ENCODE measurements at regions not wholly inside any gene's neighbourhood (a gene's known extent, or its start where the extent isn't known, plus 50 kb on each side); places are given as distances from the start of the nearest gene placed in this dataset.

DNA sequence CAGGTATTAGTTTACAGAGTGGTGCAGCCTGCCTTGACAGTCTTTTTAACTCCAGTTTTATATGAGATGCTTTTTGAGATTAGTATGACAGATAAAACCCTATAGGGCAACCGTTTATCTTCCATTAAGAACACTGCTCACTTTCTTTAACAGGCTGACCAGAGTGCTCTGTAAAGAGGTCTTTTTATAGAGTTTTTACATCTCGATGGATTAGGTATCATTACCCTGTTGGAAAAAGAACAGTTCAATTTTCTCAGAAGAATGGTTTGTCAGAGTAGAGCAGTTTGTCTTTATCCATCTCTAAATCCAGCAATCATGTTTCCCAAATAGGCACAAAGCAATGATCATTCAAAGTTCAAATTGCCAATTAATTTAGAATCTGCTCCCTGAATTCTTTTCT, 395.2 kb upstream of the ARGLU1 start:
- DNase-seq (ENCODE audit: low spot score) = no peak

- DNase-seq (ENCODE audit: low spot score) = no peak
These were observed 393.7 kb upstream of the ARGLU1 start for GRCh38 chr13:106961651-106962050.

GRCh38 chr13:106961216-106961615, 393.3 kb upstream of the ARGLU1 start:
- DNase-seq (ENCODE audit: low spot score) = no peak

GRCh38 chr13:106958621-106959048, 390.7 kb upstream of the ARGLU1 start:
- DNase-seq (ENCODE audit: low spot score) = no peak

DNA sequence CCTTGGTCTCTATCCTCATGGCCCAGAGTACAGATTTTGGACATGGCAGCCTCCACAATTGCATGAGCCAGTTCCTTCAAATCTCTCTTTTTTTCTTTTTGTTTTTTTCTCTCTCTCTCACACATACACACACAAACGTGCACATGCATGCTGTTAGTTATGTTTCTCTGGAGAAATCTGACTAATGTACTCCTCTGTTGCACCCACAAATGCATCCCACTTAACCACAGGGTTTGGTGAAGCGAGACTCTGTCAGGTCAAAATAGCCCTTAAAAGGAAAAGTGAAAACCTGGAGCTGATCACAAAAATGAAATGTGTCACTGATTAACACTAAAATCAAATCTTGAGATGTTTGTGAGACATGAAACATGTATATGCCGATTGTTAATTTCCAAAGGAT, 374.6 kb upstream of the ARGLU1 start:
- DNase-seq (ENCODE audit: low spot score) = no peak

GRCh38 chr13:106941779-106942178, 373.8 kb upstream of the ARGLU1 start:
- no peak for DNase-seq (ENCODE audit: low spot score)

- no peak for DNase-seq (ENCODE audit: low spot score)
These were observed 359.5 kb upstream of the ARGLU1 start for GRCh38 chr13:106927421-106927820.

- no peak for DNase-seq (ENCODE audit: low spot score)
These were observed 354.4 kb upstream of the ARGLU1 start for GRCh38 chr13:106922384-106922783.

DNA sequence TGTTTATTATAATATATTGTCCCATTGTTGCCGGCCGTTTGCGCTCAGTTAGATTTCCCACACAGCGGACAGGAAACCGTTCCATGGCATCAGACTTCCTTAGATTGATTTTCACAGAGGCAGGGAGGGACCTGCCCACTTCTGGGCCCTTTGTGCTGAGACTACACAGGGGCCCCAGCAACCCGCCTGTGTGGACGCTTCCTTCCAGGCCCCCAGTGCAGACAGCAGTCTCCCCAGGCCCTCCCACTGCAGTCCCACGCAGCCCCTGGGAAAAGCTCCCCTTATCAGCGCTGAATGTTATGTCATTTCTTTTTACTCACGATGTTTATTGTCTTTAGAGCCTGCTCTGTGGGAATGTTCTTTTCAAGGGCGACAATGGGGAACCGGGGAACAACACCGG, 351.7 kb upstream of the ARGLU1 start:
- DNase-seq (ENCODE audit: low spot score) = no peak

- DNase-seq (ENCODE audit: low spot score) = no peak
These were observed 351.2 kb upstream of the ARGLU1 start for GRCh38 chr13:106919133-106919532.

DNA sequence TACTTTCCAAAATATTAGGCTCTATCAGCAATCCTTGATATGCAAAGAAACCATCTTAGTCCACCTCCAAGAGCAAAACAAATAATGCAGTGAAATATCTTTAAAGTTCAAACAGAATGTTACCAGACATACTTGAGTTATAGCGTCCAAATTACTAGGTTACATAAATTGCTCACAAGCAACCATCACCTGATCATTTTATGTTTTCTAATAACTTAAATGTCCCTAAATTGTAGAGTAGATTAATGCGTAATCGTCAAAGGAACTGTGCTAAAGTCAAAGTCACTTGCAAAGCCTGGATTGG, 350.6 kb upstream of the ARGLU1 start:
- DNase-seq (ENCODE audit: low spot score) = no peak

DNA sequence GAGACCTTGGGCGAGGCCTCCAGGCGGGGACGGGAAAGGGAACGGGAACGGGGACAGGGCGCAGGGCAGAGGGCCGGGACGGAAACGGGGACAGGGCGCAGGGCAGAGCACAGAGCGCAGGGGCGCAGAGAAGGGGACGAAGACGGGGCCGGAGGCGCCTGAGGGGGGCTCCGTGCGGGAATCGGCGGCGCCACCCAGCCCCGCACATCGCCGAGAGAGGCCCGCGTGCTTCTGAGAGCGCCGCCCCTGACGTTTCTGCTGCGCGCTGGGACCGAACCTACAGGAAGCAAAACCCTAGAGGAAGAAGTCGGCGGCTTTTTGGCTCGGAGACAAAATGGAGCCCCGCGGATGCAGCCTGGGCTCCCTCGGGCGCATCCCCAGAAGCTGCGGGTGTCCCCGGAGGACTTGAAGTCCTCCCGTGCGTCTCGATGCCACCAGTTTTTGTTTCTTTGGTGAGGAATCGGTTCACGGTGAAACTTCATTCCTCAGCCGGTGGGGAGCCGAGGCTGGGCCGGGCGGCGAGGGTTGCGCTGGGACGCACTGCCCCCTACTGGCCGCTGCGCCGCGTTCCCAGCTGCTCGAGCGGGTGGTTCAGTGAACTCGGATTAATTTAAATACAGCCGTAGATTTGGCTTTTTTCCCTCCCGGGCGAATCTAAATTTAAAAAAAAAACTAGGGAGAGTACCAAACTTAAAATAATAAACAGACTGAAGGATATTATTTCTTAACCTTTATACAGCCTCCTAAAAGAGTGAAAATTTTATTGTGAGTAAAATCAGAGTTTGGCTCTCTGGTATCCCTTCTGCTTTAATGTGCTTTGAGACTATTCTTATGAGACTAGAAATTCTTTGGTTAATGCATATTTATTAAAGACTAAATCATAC, 350.0 kb upstream of the ARGLU1 start:
- DNase-seq (ENCODE audit: low spot score) = peak; percentile 84

GRCh38 chr13:106917024-106917571, 349.2 kb upstream of the ARGLU1 start:
- peak; percentile 31 for DNase-seq (ENCODE audit: low spot score)

GRCh38 chr13:106916329-106916976, 348.5 kb upstream of the ARGLU1 start:
- DNase-seq (ENCODE audit: low spot score) = no peak

GRCh38 chr13:106915146-106915545, 347.2 kb upstream of the ARGLU1 start:
- no peak for DNase-seq (ENCODE audit: low spot score)

- no peak for DNase-seq (ENCODE audit: low spot score)
These were observed 343.7 kb upstream of the ARGLU1 start for GRCh38 chr13:106911627-106912026.

GRCh38 chr13:106911020-106911419, 343.1 kb upstream of the ARGLU1 start:
- no peak for DNase-seq (ENCODE audit: low spot score)

DNA sequence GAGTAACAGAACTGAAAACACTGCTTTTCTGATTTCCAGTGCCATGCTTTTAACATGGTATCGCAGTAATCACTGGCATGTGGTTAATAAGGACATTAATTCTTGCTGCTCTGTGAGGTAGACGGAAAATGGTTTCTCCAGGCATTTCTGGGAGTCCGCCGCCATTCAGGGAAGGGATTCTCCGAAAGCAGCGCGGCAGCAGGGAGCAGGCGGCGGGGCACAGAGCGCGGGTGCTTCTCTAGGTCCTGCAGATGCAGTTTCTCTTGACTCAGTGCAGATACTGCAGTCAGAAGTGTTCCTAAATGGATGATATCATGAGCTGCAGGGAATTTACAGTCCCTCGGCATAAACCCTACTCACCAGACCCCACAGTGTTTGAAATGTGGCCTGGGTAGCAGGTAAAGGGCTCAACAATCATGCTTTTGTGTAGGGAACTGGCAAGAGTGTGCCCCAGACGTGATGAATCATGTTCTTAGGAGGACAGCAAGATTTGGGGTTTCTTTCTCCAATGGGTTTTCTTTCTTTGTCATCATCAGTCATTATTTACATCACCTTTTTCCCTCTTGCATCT, 338.6 kb upstream of the ARGLU1 start:
- no peak for DNase-seq (ENCODE audit: low spot score)

GRCh38 chr13:106905380-106906162, 337.6 kb upstream of the ARGLU1 start:
- no peak for DNase-seq (ENCODE audit: low spot score)

DNA sequence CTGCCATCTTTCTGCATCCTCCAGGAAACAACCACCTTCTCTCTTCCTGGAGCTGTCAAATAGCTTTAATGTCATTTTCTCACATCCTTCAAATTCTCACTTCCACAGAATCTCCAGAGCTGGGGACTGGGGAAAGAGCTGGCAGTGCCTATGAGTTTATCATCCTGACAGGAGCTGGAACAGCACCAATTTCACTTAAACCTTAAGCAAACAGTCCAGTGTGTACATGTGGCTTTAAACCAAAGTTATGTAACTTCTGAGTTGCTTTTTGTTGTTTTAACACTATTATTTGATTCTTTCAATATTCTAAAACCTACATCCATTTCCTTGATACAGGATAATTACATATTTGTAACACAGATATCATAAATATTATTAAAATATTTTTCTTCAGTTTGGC, 331.5 kb upstream of the ARGLU1 start:
- DNase-seq (ENCODE audit: low spot score) = no peak

DNA sequence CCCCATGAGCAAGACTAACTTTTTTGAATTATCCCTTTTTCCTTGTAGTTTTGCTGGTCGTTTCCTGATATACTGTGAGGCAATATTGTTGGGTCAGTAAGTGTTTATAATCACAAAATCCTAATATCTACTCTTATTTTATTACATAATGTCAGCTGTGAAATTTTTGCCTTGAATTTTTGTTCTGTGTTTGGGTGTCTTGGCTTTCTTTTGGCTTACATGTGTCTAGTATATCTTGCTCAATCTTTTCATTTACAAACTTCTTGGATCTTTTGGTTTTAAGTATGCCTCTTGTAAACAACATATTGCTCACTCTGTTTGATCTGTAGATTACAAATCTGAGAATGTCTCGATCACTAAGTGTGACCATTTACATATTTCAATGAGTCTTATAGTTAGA, 330.3 kb upstream of the ARGLU1 start:
- no peak for DNase-seq (ENCODE audit: low spot score)

- DNase-seq (ENCODE audit: low spot score) = no peak
These were observed 320.2 kb upstream of the ARGLU1 start for GRCh38 chr13:106888148-106888547.
